HUES64 (cell line): ENCODE measurements at regions not wholly inside any gene's neighbourhood (a gene's known extent, or its start where the extent isn't known, plus 50 kb on each side); places are given as distances from the start of the nearest gene placed in this dataset.

ENCODE experiments used
- H3K27ac ChIP-seq: 2 replicates; pipeline ENCODE4 v1.7.0; 2013; ENCODE audit warnings: low read depth, low read length, inconsistent platforms
- H3K27me3 ChIP-seq: 2 replicates; pipeline ENCODE4 v1.6.1; 2013; ENCODE audit warnings: mild to moderate bottlenecking, low read length; ENCODE audit not compliant: insufficient read depth
- H3K36me3 ChIP-seq: 2 replicates; pipeline ENCODE4 v1.6.1; 2013; ENCODE audit warnings: mild to moderate bottlenecking, low read length; ENCODE audit not compliant: insufficient read depth
- H3K4me1 ChIP-seq: 2 replicates; pipeline ENCODE4 v1.6.1; 2013; ENCODE audit warnings: mild to moderate bottlenecking, low read length, moderate library complexity; ENCODE audit not compliant: insufficient read depth
- H3K4me3 ChIP-seq: 2 replicates; pipeline ENCODE4 v1.5.1; 2013; ENCODE audit warnings: mild to moderate bottlenecking, low read length, moderate library complexity
- H3K9ac ChIP-seq: 2 replicates; pipeline ENCODE4 v1.6.1; 2013; ENCODE audit warnings: mild to moderate bottlenecking, low read depth, low read length
- H3K9me3 ChIP-seq: 2 replicates; pipeline ENCODE4 v1.6.1; 2013; ENCODE audit warnings: low read depth, low read length; ENCODE audit not compliant: insufficient read depth
- WGBS: fragments of 150-250, 120-280 bp; methylation state at CpG from one replicate; pipeline ENCODE4 v1.1.7; 2013; ENCODE audit warnings: missing lambda C conversion rate; 5-methylcytosine and 5-hydroxymethylcytosine counted together

DNA sequence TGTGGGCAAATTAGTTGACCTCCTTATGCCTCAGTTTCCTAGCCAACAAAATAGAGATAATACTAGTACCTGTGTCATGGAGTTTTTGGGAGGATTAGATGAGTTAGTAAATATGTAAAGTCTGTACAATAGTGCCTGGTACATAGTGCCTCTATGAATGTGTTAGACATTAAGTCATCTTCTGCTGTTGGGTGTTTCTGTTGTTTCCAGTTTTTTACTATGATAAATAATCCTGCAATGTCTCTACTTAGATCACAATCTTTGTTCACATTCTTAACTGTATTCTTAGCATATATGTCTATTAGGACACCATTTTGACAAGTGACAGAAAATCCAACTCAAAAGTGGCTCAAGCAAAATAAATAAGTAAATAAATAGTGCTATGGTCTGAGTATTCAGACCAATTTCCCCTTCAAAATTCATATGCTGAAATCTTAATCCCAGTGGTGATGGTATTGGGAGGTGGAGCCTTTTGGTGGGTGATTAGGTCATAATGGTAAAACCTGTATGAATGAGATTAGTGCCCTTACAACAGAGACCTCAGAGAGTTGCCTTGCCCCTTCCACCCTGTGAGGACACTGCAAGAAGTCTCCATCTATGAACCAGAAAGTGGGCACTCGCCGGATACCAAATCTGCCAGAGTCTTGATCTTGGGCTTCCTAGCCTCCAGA lies 84.3 kb downstream of the DIRAS3 start:
- no peaks in the 10 kb centered on the region for H3K4me1 ChIP-seq
- WGBS, result 94% methylated on average over 2 of the region's 2 CpGs
- no peaks in the 10 kb centered on the region for H3K27me3 ChIP-seq
- no peak overlapping the region for H3K9ac ChIP-seq
- no peak overlapping the region for H3K4me3 ChIP-seq
- peaks cover 20% of the 10 kb centered on the region; the same call in 1 of the 2 replicates for H3K9me3 ChIP-seq
- no peak overlapping the region for H3K27ac ChIP-seq
- H3K36me3 ChIP-seq, result no peaks in the 10 kb centered on the region

- peaks cover 20% of the 10 kb centered on the region; the same call in 1 of the 2 replicates for H3K9me3 ChIP-seq
- no peak overlapping the region for H3K4me3 ChIP-seq
- H3K36me3 ChIP-seq, result no peaks in the 10 kb centered on the region
- no peaks in the 10 kb centered on the region for H3K27me3 ChIP-seq
- no peak overlapping the region for H3K27ac ChIP-seq
- no peaks in the 10 kb centered on the region for H3K4me1 ChIP-seq
- no peak overlapping the region for H3K9ac ChIP-seq
Measured at GRCh38 chr1:67963263-67963662, 87.2 kb downstream of the DIRAS3 start.

GRCh38 chr1:67960766-67961165 lies 89.7 kb downstream of the DIRAS3 start:
- Histone ChIP-seq H3K9me3 (peaks cover 20% of the 10 kb centered on the region; the same call in 1 of the 2 replicates), H3K4me3 (no peak overlapping the region), H3K27me3 (no peaks in the 10 kb centered on the region), H3K27ac (no peak overlapping the region), H3K36me3 (no peaks in the 10 kb centered on the region), H3K9ac (no peak overlapping the region), H3K4me1 (no peaks in the 10 kb centered on the region)
- 86% methylated on average over 2 of the region's 2 CpGs for WGBS

DNA sequence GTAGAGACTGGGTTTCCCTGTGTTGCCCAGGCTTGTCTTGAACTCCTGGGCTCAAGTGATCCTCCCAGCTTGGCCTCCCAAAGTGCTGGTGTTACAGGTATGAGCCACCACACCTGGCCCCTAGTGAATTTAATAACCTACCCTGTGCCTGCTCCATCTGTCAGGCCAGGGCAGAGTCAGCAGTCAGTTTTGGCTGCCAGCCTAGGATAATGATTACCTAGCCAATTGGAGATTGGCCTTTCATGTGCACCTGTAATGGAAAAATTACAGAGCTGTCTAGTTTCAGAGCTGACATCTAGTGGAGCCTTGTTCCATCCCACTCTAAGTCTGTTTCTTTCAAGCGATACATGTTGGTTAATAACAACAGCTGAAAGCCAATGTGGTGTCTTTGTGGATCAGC lies 92.0 kb downstream of the DIRAS3 start:
- 92% methylated on average over 1 of the region's 1 CpG for WGBS
- Histone ChIP-seq H3K4me1 (no peaks in the 10 kb centered on the region), H3K9ac (no peak overlapping the region), H3K36me3 (no peaks in the 10 kb centered on the region), H3K4me3 (no peak overlapping the region), H3K9me3 (peaks cover 14% of the 10 kb centered on the region; the same call in 1 of the 2 replicates), H3K27me3 (no peaks in the 10 kb centered on the region), H3K27ac (no peak overlapping the region)

DNA sequence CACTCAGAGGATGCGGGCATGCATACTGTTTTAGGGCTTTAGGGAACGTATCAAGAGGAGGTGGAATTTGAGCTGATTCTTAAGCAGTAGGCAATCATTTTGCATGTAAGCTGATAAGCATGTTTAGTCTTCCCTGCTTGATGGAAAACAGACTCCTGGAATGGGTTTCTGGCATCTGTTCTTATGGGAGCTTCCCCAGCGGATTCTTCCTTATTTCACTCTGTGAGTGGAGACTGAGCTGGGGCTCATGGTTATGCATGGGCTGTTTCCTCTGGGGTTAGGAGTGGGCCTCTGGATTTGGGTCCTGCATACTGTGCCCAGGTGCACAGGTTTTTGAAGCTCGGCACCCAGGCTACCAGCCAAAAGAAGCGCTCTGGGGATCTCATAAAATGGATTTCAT lies 93.4 kb downstream of the DIRAS3 start:
- Histone ChIP-seq H3K36me3 (no peaks in the 10 kb centered on the region), H3K9ac (no peak overlapping the region), H3K4me3 (no peak overlapping the region), H3K9me3 (0 out of 2 replicates have a peak, but pooled peaks cover 2% of the 10 kb centered on the region), H3K27ac (no peak overlapping the region), H3K4me1 (no peaks in the 10 kb centered on the region), H3K27me3 (no peaks in the 10 kb centered on the region)
- WGBS, result 89% methylated on average over 5 of the region's 5 CpGs

DNA sequence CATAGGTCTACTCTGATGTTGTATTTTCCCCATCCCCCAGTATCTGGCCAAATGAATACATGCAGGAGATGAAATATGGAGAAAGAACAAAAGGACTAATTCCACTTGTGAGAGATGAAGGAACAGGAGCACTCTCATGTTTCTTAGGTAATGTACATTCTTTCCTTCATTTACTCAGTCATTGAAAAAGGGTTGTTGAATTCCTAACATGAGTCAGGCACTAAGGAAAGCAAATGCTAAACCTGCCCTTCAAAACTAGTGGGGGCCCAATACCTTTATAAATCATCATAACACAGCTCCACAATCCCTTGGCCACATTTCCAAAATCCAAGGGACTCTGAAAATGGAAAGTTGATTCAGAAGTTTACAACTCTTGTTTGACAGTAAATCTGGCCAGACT lies 94.3 kb downstream of the DIRAS3 start:
- no peak overlapping the region for H3K27ac ChIP-seq

DNA sequence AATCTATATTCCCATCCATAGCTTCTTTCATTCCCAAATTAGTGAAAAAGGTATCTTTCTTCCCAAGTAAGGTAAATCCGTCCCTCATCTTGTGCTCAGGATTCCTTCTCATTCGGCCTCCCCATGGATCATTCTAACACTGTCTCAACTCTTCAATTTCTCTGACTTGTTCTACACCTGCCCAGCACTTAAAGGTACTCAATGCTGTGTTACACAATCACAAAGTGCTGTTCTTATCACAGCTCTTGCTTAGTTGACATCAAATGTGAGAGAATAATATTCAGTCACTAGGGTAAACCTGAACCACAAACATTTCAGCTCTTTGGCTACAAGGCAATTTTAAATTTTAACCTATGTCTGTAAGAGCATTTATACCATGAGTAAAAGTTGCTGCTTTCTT lies 94.8 kb downstream of the DIRAS3 start:
- H3K9me3 ChIP-seq, result no peaks in the 10 kb centered on the region
- no peak overlapping the region for H3K4me3 ChIP-seq
- no peaks in the 10 kb centered on the region for H3K36me3 ChIP-seq
- H3K9ac ChIP-seq, result no peak overlapping the region
- no peaks in the 10 kb centered on the region for H3K27me3 ChIP-seq
- no peaks in the 10 kb centered on the region for H3K4me1 ChIP-seq
- 91% methylated on average over 2 of the region's 2 CpGs for WGBS
- H3K27ac ChIP-seq, result no peak overlapping the region

More for the DNA sequence above, 94.3 kb downstream of the DIRAS3 start:
- Histone ChIP-seq H3K27me3 (no peaks in the 10 kb centered on the region), H3K4me1 (no peaks in the 10 kb centered on the region), H3K4me3 (no peak overlapping the region), H3K9ac (no peak overlapping the region), H3K9me3 (no peaks in the 10 kb centered on the region), H3K36me3 (no peaks in the 10 kb centered on the region)

DNA sequence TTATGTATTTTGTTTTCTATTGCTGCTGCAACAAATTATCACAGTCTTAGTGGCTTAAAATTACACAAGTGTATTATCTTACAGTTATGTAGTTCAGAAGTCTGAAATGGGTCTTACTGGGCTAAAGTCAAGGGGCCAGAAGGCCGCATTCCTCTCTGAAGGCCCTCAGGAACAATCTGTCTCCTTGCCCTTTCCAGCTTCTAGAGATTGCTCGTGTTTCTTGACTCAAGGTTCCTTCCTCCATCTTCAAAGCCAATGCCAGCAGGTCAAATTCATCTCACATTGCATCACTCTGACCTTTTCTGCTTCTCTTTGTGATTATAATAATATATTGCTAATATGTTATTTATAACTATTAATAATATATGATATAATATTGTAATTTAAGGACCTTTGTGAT lies 97.1 kb downstream of the DIRAS3 start:
- Histone ChIP-seq H3K36me3 (no peaks in the 10 kb centered on the region), H3K4me1 (no peaks in the 10 kb centered on the region; the same call in 1 of the 2 replicates), H3K27ac (no peak overlapping the region), H3K9ac (no peak overlapping the region), H3K27me3 (no peaks in the 10 kb centered on the region), H3K4me3 (no peak overlapping the region), H3K9me3 (no peaks in the 10 kb centered on the region)
- WGBS, result 97% methylated on average over 2 of the region's 2 CpGs

DNA sequence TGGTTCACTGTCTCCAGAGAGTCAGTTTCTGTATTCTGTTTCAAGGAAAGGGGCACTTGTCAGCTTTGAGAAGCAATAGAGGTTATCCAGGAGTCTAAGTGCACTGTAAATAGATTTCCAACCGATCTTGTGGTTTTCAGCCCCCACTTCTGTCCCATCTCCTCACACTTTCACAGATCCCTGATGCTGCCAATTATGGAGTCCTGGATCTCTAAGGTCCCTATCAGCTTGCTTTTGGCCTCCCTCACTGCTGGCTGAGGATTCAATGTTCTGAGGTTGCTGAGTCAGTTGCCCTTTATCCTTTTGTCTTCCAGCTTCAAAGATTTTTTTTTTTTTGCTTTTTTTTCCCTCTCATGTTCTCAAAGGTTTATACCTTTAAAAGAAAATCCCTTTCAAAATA lies 98.4 kb downstream of the DIRAS3 start:
- Histone ChIP-seq H3K9ac (no peak overlapping the region), H3K36me3 (no peaks in the 10 kb centered on the region), H3K9me3 (no peaks in the 10 kb centered on the region), H3K4me3 (no peak overlapping the region), H3K27me3 (no peaks in the 10 kb centered on the region), H3K4me1 (no peaks in the 10 kb centered on the region; the same call in 1 of the 2 replicates), H3K27ac (no peak overlapping the region)
- 94% methylated on average over 1 of the region's 1 CpG for WGBS

- H3K9me3 ChIP-seq, result no peaks in the 10 kb centered on the region
- H3K27me3 ChIP-seq, result no peaks in the 10 kb centered on the region
- no peaks in the 10 kb centered on the region; the same call in 1 of the 2 replicates for H3K4me1 ChIP-seq
- no peak overlapping the region for H3K9ac ChIP-seq
- WGBS, result 93% methylated on average over 1 of the region's 1 CpG
- no peak overlapping the region for H3K4me3 ChIP-seq
- H3K27ac ChIP-seq, result no peak overlapping the region
- no peaks in the 10 kb centered on the region for H3K36me3 ChIP-seq
Measured at GRCh38 chr1:67951014-67951413, 99.4 kb downstream of the DIRAS3 start.

DNA sequence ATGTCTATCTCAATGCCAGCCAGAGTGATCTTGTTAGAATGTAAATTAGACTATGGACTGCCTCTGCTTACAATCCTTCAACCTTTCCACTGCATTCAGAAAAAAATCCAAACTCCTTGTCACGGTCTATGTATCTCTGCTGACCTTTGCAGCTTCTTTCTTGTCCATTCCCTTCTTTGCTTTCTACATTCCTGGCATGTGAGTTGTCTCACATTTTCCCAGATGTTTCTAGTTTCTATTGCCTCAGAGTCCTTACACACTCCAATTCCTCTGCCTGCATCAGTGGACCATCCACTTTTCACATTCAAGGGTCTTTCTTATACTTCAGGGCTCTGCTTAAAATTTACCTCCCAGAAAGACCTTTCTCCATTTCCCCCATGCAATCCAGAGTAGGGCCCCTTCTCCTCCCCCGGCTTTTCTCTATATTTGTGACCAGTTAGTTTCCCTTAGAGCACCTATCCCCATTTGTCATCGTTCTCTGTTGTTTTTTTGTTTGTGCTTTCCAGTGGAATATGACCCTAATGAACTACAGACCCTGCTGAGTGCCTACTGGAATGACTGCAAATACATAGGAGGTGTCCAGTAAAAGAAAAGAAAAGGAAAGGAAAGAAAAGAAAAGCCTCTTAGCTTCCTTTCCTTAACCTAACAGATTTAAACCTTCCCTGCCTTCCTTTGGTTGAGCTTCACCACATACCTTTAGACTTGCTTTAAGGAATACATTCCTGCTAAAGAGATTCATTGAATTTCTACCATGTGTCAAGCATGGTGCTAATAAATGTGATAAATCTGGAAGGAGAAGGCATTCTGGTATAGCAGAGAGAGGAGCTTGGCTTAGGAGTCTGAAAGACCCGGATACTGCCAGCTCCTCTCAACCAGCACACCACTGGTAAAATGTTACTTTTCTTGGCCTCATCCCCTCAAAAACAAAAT lies 102.0 kb downstream of the DIRAS3 start:
- Histone ChIP-seq H3K9ac (no peak overlapping the region), H3K4me1 (no peaks in the 10 kb centered on the region; the same call in 1 of the 2 replicates), H3K27me3 (no peaks in the 10 kb centered on the region), H3K36me3 (no peaks in the 10 kb centered on the region), H3K9me3 (no peaks in the 10 kb centered on the region), H3K4me3 (no peak overlapping the region), H3K27ac (no peak overlapping the region)
- WGBS, result 86% methylated on average over 4 of the region's 4 CpGs
